HG03378 (cell line): ENCODE measurements at regions not wholly inside any gene's neighbourhood (a gene's known extent, or its start where the extent isn't known, plus 50 kb on each side); places are given as distances from the start of the nearest gene placed in this dataset.
"Not testable (repeated sequence)": the region's sequence is repeated elsewhere in the genome, so short reads cannot be mapped to it uniquely, and the experiment has no call there.

Experiments used
- ATAC-seq: cut with Tn5 transposase; IDR thresholded peaks from one replicate; pipeline ENCODE4 v1.9.1; 2021; ENCODE audit warnings: mild to moderate bottlenecking, moderate library complexity; ENCODE audit not compliant: unreplicated experiment

DNA sequence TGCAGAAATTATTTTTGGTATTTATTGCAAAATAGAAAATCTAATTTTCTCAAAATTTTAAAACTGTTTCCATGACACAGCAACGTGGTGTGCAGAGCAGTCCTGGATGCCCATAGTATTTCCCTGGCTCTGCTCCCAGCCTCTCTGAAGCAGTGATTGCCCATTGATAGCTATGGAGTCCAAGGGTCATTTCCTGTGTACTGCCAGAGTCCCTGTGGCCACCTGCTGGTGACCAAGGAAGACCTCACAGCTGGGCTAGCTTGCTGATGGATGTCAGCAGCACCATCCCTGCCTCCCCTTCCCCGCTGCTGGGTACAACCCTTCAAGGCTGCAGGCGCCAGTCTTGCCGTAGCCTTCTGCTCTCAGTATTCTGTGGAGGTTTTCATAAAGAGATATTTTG is 184.1 kb downstream of the DIRAS2 start:
- no peak for ATAC-seq

DNA sequence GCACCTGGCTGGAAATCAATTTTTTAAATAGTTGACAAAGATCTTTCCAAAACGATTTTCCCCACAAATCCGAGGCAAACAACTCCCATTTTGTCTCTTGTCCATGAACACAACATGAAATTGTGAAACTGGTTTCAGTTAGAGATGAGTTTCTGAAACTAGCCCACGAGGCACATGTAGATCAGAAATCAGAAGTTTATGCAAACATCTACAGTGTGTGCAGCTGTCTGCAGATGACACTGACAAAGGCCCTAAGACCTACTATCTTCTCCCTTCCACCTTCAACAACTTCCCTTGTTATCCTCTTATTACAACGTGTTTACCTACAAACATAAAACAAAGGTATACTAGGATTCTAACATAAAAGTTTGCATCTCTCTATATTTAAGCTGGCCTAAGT is 183.3 kb downstream of the DIRAS2 start:
- no peak for ATAC-seq

DNA sequence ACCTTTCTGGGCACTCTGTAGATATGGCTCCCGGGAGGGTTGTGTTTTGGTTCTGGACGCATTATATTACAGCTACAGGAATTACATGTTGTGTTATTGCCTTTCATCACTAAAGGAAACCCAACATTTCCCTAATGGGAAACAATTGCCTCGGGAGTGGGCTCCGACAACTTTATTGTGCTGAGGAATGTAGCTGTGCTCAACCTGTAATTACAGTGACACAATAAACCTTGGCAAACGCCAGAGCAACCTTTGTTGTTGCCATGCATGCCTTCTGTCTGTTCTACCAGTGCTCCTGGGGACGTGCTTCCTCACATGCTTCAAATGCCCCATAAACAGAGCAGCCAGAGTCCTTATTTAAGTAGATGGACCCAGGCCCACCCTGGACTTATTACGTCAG is 182.4 kb downstream of the DIRAS2 start:
- ATAC-seq, result no peak

DNA sequence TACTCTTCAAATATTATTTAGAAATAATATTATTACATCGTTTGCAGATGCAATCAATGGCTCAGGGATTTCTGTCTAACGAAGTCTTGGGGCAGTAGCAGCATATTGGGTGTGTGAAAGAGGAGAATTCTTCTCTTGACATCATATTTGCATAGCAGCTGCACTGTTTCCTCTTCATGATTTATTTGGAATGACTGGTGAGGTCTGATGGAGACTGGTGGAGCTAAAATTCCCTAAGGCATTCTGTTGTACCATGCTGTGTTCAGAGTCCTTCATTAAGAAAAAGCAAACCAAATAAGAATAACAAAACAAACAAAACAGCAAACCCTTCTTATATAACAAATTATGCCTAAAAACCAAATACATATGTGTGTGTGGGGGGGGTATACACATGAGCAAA is 177.6 kb downstream of the DIRAS2 start:
- no peak for ATAC-seq

DNA sequence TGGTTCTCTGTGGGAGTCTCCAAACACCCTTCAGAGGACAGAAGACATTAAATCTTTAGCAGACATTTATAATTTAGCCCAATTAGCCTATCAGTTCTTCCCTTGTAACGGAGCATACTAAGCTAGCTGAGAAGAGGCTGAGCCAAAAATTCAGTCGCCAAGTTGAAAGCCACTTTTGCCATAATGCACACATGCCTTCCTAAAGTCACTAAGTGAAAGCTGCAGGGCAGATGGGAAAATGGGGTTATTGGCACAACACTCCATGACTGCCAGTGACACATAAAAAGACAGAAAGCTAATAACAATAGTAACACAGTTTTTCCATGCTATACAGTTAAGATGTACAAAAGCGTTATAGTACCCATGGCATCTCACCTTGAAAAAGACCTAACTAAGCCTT is 176.2 kb downstream of the DIRAS2 start:
- ATAC-seq, result no peak

DNA sequence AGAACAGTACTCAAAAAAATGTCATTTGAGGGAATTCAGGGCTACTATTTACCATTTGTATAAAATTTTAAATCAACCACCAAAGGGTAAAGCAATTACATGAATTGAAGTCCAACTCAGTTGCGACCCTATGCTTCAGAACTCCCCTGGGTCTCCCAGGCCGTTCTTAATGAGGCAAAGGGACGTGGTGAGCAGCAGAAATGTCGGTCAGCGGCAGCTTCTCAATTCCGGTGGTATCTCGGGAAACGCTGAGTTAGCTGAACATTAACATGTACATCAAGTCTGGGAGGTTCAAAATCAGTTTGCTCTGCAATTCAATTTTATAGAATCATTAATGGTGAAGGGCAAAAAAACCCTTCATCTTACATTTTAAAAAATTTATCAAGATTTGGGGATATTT is 173.2 kb downstream of the DIRAS2 start:
- no peak for ATAC-seq

DNA sequence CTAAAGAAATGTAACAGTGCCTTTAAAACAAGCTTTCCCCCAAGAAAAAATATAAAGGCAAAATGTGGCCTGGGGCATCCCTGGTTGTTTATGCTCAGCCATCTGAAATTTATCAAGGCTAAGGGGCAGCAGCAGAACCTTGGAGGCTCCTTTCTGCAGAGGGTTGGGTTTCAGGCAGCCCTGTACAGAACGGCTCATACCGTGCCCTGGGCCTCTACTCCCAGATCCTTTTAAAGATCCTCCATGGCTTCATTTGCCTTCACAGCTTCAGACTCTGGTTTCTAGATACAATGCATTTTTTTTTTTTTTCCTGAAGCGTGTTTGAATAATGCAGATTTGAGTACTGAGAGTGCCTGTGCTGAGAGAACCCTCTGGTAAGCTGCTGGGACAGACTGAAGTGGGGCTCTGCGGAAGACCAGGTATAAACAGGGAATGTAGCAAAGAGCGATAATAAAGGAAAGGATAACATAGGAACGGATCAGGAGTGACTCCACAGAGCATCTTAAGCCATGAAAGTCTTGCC is 172.7 kb downstream of the DIRAS2 start:
- no peak for ATAC-seq

DNA sequence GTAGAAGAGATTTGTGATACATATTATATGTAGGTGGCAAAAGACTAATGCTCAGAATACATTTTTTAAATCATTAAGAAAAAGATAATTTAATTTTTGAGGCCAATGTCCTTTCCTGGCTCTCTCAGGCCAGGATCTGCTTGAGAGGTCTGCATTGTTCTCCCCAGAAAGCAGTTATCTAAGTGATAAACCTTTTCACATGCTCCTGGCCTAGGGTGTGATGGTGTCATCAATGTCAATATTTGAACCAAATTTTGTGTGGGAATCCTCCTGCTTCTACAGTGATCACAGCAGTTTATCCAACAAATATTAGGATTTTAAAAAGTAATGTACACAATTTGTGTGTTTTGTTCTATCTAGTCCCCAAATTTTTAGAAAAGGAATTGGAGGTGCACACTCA is 166.6 kb downstream of the DIRAS2 start:
- ATAC-seq, result no peak

DNA sequence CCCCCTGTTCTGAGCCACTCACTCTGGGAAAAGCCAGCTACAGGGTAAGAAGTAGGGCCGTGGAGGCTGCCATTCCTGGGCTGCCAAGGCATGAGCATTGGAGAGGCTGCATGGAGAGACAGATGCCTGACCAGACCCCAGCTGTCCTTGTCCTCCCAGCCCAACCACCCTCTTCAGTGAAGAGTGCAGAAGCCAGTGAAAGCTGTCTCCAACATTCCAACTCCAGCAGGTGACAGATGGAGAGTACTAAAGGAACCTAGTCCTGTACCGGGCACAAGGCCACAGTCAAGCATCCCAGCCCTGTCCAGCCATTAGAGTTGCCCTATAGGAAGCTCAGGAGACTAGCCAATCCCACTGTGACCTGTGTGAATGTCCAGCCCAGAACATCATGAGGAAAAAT is 165.1 kb downstream of the DIRAS2 start:
- no peak for ATAC-seq

DNA sequence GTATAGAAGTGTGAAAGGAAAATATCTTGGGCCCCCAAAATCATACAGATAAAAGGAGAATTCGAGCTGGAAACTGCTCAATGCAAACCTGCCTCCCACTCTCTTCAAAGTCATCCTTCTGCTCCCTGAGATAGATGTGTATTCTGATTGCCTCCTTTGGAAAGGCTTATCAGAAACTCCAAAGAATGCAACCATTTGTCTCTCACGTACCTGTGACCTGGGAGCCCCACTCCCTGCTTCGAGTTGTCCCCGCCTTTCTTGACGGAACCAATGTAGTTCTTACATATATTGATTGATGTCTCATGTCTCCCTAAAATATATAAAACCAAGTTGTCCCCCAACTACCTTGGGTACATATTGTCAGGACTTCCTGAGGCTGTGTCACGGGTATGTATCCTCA is 163.8 kb downstream of the DIRAS2 start:
- no peak for ATAC-seq

DNA sequence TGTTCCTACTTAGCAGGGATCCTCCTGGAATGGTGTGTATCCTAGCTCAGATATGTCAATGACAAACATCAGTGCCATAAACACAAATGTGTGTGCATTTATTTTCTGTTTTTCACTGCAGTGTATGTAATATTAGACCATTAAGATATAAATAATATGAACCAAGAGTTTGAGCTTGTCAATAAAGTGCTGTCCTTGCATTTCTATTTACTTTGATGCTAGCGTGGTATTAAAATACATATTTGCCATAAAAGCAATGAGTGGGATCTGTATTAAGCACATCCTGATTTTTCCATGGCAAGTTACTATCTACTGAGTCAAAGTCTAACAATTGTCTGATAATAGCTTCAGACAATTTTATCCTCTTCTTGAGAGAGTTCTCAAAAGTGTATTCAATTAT is 157.6 kb downstream of the DIRAS2 start:
- ATAC-seq, result no peak

DNA sequence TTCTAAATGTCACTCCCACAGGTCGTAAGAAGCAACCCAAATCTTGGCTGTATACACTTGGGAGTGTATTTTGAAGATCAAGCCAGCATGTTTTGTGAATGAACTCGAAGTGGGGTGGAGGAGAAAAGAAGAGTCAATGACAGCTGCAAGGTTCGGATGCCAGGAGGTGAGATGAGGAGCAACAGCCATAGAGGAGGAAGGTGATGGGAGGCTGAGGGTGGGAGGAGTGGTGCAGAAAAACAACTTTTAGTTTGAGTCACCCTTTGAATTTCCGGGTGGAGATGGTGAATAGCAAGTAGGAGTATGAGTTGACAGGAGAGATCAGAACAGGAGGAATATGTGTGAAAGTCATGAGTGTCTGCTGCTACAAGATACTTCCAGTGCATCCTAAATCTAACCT is 153.6 kb downstream of the DIRAS2 start:
- no peak for ATAC-seq

DNA sequence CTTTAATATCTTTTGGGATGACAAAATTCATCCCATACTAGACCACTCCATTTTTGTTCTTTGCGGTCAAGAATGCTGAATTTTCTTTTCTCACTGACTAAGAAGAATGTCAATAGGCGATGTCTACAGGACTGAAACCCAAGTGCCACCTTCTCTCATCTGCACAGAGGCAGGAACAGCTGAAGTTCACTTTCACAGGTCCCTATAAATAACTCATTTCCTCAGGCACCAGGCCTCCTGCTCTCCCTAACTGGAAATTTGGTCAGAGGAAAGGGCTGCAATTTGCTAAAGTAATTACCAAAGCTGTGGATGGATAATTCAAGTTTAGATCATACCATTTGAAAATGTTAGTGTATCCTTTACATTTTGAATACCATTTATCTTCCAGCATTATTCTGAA is 142.9 kb downstream of the DIRAS2 start:
- ATAC-seq, result no peak

DNA sequence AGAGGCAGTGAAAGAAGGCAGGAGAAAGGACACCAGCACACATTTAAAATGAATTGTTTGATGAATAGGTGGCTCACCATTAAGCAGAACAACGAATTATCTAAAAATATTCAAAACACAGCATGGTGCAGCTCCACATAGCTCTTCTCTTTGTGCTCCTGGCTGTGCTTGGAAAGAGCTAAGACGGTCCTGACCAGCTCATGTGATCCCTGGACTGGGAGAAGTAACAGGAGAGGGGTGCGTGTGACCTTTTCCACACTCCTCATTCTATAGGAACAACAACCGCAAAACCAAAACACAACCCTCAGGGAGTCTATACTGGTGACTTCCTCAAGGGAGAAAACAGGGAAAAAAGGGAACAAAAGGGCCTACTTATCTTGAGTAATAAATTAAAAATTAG is 140.5 kb downstream of the DIRAS2 start:
- no peak for ATAC-seq

DNA sequence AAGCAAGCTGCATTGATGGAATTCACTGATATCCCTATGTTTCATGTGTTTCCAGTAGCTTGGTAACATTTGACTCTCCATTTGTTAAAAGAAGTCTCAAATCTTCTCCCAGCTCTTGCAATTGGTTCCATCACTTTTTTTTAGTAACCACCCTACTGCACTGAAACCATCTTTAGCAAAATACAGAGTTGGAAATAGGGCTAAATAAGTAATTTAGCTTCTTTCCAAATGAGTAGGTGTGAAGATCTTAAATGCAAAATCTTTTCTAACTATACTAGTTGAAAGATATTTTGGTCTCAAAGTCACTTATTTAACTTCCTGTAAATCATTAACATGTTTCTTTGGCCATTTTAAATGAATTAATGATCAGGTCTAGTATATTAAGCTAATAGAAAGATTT is 138.1 kb downstream of the DIRAS2 start:
- peak; percentile 70 for ATAC-seq

DNA sequence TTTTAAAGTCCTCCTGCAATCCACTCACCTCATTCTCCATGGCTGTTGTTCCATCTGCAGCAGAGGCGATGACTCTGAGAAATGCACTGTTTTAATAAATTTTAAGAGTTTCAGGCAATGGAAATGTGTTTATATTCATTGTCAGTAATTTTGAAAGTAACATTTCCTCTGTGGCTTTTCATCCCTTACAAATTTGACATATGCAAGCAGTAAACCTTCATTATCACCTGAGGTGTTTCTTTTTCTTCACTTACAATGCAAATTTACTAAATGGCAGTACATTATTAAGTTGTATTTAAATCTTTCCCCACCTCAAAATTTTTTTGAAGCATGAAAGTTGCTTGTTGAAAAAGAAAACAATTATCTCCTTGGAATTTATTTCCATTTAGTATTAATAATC is 136.9 kb downstream of the DIRAS2 start:
- no peak for ATAC-seq

DNA sequence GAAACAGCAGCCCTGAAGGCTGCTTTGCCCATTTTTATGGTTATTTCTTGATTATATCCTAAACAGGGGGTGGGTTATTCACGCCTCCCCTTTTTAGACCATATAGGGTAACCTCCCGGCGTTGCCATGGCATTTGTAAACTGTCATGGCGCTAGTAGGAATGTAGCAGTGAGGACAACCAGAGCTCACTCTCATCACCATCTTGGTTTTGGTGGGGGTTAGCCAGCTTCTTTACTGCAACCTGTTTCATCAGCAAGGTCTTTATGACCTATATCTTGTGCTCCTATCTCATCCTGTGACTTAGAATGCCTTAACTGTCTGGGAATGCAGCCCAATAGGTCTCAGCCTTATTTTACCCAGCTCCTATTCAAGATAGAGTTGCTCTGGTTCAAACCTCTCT is 136.2 kb downstream of the DIRAS2 start:
- ATAC-seq, result not testable (repeated sequence)

DNA sequence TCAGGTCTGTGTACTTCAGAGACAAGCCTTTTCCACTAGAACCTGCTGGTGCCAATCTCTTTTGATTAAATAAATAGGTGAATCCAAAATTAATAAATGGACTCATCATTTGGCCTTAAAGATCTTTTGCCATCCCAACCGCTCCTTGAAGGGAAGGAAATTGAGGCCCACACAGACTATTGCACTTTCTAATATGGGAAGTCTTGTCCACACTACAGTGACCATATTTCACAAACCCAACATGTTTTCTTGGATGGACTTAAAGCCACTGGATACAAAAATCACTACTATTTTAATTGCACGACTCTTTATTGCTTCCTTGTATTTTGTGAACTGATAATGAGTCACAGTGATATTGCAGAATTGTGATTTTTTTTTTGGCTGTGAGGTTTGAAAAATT is 135.0 kb downstream of the DIRAS2 start:
- no peak for ATAC-seq

DNA sequence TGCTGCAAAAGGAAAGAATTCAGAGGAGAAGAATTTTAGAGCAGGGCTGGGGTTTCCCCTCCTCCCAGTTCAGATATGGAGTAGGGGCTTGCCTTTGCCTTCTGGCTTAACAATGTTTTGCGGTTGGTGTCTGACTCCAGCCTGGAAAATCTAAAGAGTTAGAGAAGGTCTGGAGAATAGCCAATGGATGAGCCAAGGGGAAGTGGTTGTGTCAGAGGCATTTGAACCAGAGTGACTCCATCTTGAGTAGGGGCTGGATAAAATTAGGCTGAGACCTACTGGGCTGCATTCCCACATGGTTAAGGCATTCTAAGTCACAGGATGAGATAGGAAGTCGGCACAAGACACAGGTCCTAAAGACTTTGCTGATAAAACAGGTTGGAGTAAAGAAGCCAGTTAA is 133.7 kb downstream of the DIRAS2 start:
- ATAC-seq, result no peak

DNA sequence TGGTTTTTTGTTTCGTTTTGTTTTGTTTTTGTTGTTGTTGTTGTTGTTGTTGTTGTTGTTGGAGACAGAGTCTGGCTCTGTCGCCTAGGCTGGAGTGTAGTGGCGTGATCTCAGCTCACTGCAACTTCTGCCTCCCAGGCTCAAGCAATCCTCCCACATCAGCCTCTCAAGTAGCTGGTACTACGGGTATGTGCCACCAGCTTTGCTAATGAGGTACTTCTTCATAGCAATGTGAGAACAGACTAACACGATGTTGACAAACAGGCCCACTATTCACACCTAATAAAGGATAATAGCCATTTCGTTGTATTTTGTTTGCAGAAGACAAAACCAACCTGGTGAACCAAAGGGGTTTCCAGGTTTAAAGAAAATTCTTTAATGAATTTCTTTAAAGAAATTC is 130.9 kb downstream of the DIRAS2 start:
- no peak for ATAC-seq

DNA sequence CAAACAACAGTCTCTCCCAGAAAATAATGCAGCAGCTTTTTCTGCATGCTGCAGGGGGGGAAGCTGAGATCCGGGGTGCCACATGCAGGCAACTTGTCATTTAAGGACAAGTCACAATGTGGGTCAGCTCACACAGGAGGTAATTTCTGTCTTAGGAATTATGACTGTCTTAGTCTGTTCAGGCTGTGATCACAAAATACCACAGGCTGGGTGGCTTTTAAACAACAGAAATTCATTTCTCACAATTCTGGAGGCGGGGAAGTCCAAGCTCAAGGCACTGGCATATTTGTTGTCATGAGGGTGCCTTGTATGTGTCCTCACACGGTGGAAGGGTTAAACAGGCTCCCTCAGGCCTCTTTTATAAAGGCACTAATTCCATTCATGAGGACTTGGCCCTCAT is 127.7 kb downstream of the DIRAS2 start:
- ATAC-seq, result no peak

DNA sequence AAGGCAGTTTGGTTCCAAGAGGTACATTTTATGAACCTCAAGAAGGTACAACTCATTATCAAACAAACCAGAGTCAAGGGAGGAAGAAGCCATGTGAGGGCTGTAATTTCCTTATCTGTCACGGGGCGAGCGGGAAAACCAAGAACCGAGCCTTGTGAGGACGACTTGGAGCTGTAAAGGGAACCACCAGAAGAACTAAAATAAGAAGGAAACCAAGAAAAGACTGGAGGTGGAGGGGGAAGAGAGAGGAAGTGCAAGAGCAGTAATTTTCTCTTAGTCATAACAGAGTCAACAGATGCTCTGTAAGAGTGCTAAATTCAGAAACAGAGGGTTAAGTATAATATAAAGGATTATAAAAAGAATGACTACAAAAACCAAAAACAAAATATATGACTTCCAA is 127.1 kb downstream of the DIRAS2 start:
- no peak for ATAC-seq

DNA sequence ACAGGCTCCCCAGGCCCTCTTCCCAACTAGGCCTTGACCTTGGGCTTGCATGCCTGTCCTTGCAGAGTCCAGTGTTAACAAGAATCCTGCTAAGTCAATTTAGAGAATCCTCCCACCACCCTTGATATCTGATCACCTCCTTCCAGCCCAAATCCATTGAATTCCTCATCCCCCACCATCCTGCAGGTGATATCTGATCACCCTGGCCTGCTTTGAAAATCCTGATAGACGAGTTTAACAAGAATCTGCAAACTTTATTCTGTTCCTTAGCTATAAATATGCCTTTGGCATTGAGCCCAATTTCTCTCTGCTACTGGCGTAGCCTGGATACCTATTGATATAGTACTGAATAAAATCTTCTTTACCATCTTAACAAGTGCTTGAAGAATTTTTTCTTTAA is 125.5 kb downstream of the DIRAS2 start:
- no peak for ATAC-seq
